Stimulated activated CD4-positive, alpha-beta T cell treated with anti-CD3 and anti-CD28 coated beads, Interleukin-4, amount 100 ng/mL, for 4 hours (primary cell): ENCODE measurements at regions not wholly inside any gene's neighbourhood (a gene's known extent, or its start where the extent isn't known, plus 50 kb on each side); places are given as distances from the start of the nearest gene placed in this dataset.

Experiments used
- DNase-seq, 2 experiments: peaks; one replicate each; pipeline ENCODE4 v3.0.0-alpha.2; 2020

GRCh38 chr10:36191009-36191408 lies 548.9 kb upstream of the FZD8 start:
- no peak for DNase-seq

- no peak for DNase-seq
Observed at GRCh38 chr10:36188461-36188860, 546.4 kb upstream of the FZD8 start.

GRCh38 chr10:36188080-36188453 lies 546.0 kb upstream of the FZD8 start:
- DNase-seq = no peak

- no peak for DNase-seq
Observed at GRCh38 chr10:36187380-36188079, 545.4 kb upstream of the FZD8 start.

GRCh38 chr10:36185097-36185496 lies 543.0 kb upstream of the FZD8 start:
- DNase-seq = no peak

- no peak for DNase-seq
Observed at GRCh38 chr10:36183726-36184125, 541.6 kb upstream of the FZD8 start.

- no peak for DNase-seq
Observed at GRCh38 chr10:36183056-36183455, 541.0 kb upstream of the FZD8 start.

GRCh38 chr10:36182606-36183005 lies 540.5 kb upstream of the FZD8 start:
- no peak for DNase-seq

- no peak for DNase-seq
Observed at GRCh38 chr10:36182179-36182566, 540.1 kb upstream of the FZD8 start.

GRCh38 chr10:36181426-36182178 lies 539.5 kb upstream of the FZD8 start:
- no peak for DNase-seq

GRCh38 chr10:36178616-36179015 lies 536.5 kb upstream of the FZD8 start:
- DNase-seq = no peak

- no peak for DNase-seq
Observed at GRCh38 chr10:36177071-36177470, 535.0 kb upstream of the FZD8 start.

GRCh38 chr10:36175954-36176353 lies 533.9 kb upstream of the FZD8 start:
- no peak for DNase-seq

GRCh38 chr10:36173364-36173763 lies 531.3 kb upstream of the FZD8 start:
- DNase-seq = no peak

GRCh38 chr10:36171953-36172940 lies 530.2 kb upstream of the FZD8 start:
- no peak for DNase-seq

GRCh38 chr10:36171556-36171952 lies 529.5 kb upstream of the FZD8 start:
- no peak for DNase-seq

GRCh38 chr10:36170943-36171501 lies 528.9 kb upstream of the FZD8 start:
- DNase-seq = no peak

GRCh38 chr10:36170142-36170719 lies 528.1 kb upstream of the FZD8 start:
- DNase-seq = no peak

GRCh38 chr10:36168777-36169176 lies 526.7 kb upstream of the FZD8 start:
- no peak for DNase-seq

- no peak for DNase-seq
Observed at GRCh38 chr10:36164556-36165504, 522.7 kb upstream of the FZD8 start.

GRCh38 chr10:36163827-36164226 lies 521.7 kb upstream of the FZD8 start:
- DNase-seq = no peak

- DNase-seq = no peak
Observed at GRCh38 chr10:36157486-36157885, 515.4 kb upstream of the FZD8 start.
